ENCODE measurements at regions not wholly inside any gene's neighbourhood (a gene's known extent, or its start where the extent isn't known, plus 50 kb on each side); places are given as distances from the start of the nearest gene placed in this dataset.

GRCh38 chr16:79500286-79500685, 100.3 kb downstream of the MAF start:
- no peak for TF ChIP-seq CTCF (IDR thresholded peaks at IDR 0.05; ENCODE audit: low read length)
- no peak for TF ChIP-seq EZH2 (IDR thresholded peaks at IDR 0.05; ENCODE audit: borderline replicate concordance, low read length)
